ENCODE measurements at regions not wholly inside any gene's neighbourhood (a gene's known extent, or its start where the extent isn't known, plus 50 kb on each side); places are given as distances from the start of the nearest gene placed in this dataset.

DNA sequence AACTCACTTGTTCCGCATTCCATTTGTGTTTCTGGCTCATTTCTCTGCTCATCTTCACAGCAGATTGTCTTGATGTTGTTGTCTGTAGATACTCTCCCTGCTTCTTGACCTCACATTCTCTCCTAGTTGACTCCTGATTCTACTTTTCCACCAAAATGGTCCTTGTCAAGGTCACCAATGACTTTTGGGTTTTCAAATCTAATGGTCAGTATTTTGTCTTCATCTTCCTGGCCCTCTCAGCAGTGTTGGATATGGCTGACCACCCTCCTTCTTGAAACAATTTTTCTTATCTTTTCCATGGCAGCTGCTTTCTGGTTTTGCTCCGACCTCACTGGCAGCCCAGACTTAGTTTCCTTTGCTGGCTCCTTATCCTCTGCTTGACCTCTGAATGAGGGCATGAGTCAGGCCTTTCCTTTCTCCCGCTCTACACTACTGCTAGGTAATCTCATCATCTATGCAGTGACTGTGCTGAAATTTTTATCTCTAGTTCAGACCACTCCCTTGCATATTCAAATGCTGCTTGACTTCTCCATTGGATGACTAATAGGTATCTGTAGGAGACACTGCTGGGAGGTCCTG is 386.6 kb upstream of the SPRED2 start:
- no peak for DNase-seq

- no peak for DNase-seq
Measured at GRCh38 chr2:65813631-65814173, 381.3 kb upstream of the SPRED2 start.

DNA sequence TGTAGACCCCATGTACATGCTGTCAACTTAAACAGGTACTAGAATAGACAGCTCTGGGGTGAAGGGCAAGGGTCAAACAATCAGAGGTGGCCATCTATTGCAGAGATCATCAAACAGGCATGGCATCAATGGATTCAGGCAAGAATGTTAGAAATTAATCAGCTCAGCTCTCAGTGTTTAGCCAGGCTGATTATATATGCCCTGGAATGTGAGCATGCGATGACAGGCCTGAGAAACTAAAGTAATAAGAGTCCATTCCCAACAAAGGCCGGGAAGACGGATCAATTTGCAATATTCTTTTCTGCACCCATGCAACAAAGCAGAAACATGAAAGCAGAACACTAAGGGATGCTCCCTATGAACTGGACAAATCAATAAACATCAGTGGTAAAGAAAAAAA is 380.5 kb upstream of the SPRED2 start:
- no peak for DNase-seq

GRCh38 chr2:65807942-65808341 is 375.5 kb upstream of the SPRED2 start:
- DNase-seq = no peak

- DNase-seq = no peak
Measured at GRCh38 chr2:65804777-65805176, 372.4 kb upstream of the SPRED2 start.

DNA sequence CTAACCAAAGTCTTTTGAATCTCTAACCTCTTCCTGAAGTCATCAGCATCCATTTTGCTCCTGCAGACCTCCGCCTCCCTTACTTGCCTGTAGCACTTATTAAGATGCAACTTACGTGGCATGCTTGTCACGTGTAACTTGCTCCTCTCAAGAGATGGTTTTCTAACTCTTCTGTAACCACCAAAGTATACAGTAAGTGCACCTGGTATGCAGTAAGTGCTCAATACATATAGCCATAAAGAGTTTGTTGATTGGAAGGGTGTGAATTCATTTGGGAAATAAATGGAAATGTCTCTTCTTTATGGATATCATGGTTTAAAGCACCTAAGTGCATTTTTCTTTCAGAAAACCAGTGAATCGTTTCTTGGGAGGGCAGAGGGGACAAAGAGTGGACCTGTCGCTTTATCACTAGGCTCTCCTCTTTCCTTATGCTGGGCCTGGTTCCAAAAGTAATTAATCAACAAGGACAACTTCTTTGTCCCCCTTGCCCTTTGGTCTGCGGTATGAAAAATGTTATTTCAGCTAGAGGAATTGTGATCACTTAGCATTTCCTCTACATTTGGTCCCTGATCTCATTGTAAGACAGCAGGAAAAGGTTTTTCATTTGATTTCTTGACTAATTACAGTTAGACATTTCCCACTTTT is 370.0 kb upstream of the SPRED2 start:
- no peak for DNase-seq

GRCh38 chr2:65800998-65801397 is 368.6 kb upstream of the SPRED2 start:
- no peak for DNase-seq

GRCh38 chr2:65799141-65799854 is 366.9 kb upstream of the SPRED2 start:
- no peak for DNase-seq

GRCh38 chr2:65798641-65799040 is 366.2 kb upstream of the SPRED2 start:
- no peak for DNase-seq

- DNase-seq = no peak
Measured at GRCh38 chr2:65794994-65795393, 362.6 kb upstream of the SPRED2 start.

- no peak for DNase-seq
Measured at GRCh38 chr2:65791404-65791975, 359.1 kb upstream of the SPRED2 start.

DNA sequence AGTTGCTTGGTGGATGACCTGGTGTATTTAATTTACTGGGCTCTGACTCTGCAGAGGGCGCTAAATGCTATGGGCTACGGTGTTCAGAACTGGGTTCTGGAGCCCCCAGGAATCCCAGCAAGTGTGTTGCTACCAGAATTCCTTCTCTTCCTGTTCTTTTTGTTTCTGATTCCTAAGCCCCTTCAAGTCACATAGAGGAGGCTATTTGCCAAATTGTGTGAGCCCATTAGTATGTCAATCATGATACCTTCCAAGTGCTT is 358.2 kb upstream of the SPRED2 start:
- DNase-seq = no peak

- no peak for DNase-seq
Measured at GRCh38 chr2:65789923-65790675, 357.7 kb upstream of the SPRED2 start.

DNA sequence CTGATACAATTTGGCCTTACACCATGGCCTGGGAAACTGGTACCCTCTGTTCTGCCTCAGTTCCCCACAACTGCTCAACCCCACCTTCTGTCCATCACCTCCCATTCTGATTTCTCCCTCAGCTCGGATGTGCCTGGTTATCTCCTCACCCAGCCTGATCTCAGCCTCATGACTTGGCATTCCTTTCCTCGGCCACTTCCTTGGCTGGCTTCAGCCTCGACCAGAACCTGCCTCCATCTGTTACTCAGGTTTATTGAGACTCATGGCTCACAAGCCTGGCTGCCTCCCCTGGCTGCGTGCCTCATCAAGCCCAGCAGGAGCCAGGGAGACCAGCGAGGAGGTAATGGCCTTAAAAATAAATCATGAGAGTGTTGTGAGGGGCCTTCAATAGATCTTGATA is 356.2 kb upstream of the SPRED2 start:
- no peak for DNase-seq

GRCh38 chr2:65786765-65787164 is 354.4 kb upstream of the SPRED2 start:
- DNase-seq = no peak

GRCh38 chr2:65786007-65786717 is 353.8 kb upstream of the SPRED2 start:
- no peak for DNase-seq

DNA sequence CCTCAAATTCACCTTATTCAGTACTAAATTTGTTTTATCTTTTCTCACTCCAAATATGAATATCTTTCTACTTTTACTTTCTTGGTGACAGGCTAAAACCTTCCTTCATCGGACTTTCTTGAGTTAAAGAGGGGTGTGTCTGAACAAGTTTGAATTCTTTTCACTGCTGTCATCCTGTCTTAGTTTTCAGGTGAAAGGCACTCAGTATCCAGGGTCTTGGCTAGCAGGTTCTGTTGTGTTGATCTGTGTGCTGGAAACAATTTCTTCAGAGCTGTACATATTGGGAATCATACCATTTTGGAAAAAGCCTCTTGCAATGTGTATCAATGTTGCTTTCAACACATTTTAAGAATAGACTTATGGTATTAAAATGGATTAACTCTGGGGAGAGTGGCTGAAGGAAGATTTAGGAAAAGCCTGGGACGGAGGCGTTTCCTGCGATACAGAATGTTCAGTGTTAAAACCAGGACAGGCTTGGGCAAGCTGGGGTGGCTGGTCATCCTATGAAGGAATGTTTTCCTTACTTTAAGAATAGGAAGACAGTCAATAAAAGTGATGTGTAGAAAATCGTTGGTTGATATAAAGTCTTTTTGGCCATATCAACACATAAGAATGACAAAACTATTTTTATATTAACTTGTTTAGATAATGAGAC is 350.7 kb upstream of the SPRED2 start:
- no peak for DNase-seq

DNA sequence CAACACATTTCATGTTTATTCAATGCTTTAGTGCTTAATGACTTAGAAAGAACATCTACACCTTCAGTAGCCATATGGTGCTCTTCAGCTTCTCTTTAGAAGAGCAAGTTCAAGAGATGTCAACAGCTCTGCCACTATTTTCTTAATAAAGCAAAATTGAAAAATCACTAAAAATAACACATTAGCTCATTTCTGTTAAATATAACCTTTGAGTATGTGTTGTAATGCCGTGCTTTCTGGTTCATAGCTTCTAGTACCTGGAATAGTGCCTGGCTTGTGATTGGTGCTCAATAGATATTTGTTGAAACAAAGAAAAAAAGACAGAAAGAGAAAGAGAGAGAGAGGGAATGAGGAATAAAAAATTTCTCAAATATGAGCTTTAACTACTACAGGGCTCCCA is 349.8 kb upstream of the SPRED2 start:
- no peak for DNase-seq

DNA sequence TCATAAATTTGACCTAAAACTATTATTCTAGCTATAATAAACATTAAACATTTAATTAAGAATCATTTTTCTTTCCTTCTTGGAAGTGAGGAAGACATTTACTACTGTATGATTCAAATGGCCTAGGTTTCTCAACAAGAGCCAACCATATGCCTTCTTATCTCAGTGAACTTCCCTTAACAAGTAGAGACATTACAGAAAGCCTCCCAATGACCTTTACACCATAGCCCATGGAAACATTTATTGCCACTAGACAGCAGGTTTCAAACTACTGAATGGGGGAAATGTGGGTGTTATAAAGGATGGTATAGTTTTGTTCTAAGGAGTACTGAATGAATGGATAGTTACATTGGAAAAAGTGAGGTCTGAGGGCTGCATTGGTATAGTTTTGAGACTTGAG is 349.4 kb upstream of the SPRED2 start:
- no peak for DNase-seq

DNA sequence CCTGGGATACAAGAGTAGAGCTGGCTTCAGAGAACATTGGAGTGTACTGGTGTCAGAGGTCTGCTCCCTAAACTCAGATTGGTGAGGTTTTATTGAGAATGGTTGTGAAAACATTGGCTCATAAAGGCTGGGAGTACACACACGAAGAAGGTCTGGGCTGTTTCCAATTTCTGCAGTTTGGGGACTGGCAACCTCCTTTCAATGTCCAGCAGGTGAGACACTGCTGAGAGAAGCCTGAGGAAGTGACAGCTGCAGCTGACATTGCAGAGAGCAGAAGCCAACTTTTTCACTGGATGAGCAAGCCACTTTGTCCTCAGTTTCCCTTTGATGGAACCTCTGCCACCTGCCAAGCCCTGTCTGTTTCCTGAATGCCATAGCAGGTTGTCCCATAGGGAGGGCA is 346.6 kb upstream of the SPRED2 start:
- DNase-seq = no peak

DNA sequence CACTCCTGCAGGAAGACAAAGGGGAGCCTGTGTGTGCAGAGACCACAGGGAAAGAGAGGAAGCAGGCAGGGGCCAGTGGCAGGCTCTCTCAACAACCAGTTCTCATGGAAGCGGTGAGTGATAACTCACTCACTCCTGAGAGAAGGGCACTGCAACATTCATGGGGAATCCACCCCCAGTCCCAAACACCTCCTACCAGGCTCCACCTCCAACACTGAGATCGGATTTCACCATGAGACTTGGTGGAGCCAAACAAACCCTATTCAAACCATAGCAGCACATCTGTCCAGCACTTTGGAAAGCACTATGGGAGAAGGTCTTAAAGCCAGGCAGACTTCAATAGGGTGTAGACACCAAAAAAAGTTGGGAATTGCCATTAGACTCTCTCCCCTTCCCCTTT is 345.7 kb upstream of the SPRED2 start:
- DNase-seq = no peak

- DNase-seq = no peak
Measured at GRCh38 chr2:65775839-65776238, 343.4 kb upstream of the SPRED2 start.
